DND-41 (cell line): ENCODE measurements at regions not wholly inside any gene's neighbourhood (a gene's known extent, or its start where the extent isn't known, plus 50 kb on each side); places are given as distances from the start of the nearest gene placed in this dataset.

Experiments used
- CTCF ChIP-seq: IDR thresholded peaks from 2 replicates; pipeline ENCODE4 v1.5.1; 2012; ENCODE audit warnings: borderline replicate concordance, low read length, moderate library complexity, mild to moderate bottlenecking; ENCODE audit not compliant: poor library complexity, severe bottlenecking; ENCODE audit errors: extremely low read depth
- EZH2 ChIP-seq: IDR thresholded peaks from 3 replicates; pipeline ENCODE4 v1.6.1; 2012; ENCODE audit warnings: borderline replicate concordance, low read depth, mild to moderate bottlenecking, moderate library complexity, low read length, inconsistent platforms; ENCODE audit not compliant: severe bottlenecking

GRCh38 chr4:60173718-60174117 lies 1026.4 kb upstream of the ADGRL3 start:
- TF ChIP-seq CTCF (no peak), EZH2 (no peak)
